IPS-18c (cell line): ENCODE measurements at regions not wholly inside any gene's neighbourhood (a gene's known extent, or its start where the extent isn't known, plus 50 kb on each side); places are given as distances from the start of the nearest gene placed in this dataset.
"Not testable (repeated sequence)": the region's sequence is repeated elsewhere in the genome, so short reads cannot be mapped to it uniquely, and the experiment has no call there.

Experiments
- H3K4me3 ChIP-seq: 2 replicates; pipeline ENCODE4 v1.7.0; 2013; ENCODE audit warnings: low read depth, mild to moderate bottlenecking, low read length, moderate library complexity; ENCODE audit not compliant: insufficient read depth
- H3K9me3 ChIP-seq: one replicate; pipeline ENCODE4 v1.6.1; 2013; ENCODE audit warnings: mild to moderate bottlenecking, low read length, moderate library complexity; ENCODE audit not compliant: control insufficient read depth, insufficient read depth

GRCh38 chr4:126761947-126762662 lies 870.7 kb upstream of the INTU start:
- no peak overlapping the region for H3K4me3 ChIP-seq
- H3K9me3 ChIP-seq: no peaks in the 10 kb centered on the region

- H3K4me3 ChIP-seq: no peak overlapping the region
- H3K9me3 ChIP-seq: no peaks in the 10 kb centered on the region
Observed at GRCh38 chr4:126762663-126763247, 870.0 kb upstream of the INTU start.

- H3K4me3 ChIP-seq: no peak overlapping the region
- H3K9me3 ChIP-seq: no peaks in the 10 kb centered on the region
Observed at GRCh38 chr4:126766241-126766640, 866.5 kb upstream of the INTU start.

- Histone ChIP-seq H3K4me3 (no peak overlapping the region), H3K9me3 (no peaks in the 10 kb centered on the region)
Observed at GRCh38 chr4:126768338-126768737, 864.4 kb upstream of the INTU start.

GRCh38 chr4:126770811-126771553 lies 861.8 kb upstream of the INTU start:
- H3K9me3 ChIP-seq: not testable (repeated sequence)

GRCh38 chr4:126771618-126772017 lies 861.1 kb upstream of the INTU start:
- H3K4me3 ChIP-seq, H3K9me3 ChIP-seq: not testable (repeated sequence)

More at GRCh38 chr4:126770811-126771553, 861.8 kb upstream of the INTU start:
- H3K4me3 ChIP-seq: not testable (repeated sequence)

GRCh38 chr4:126772662-126773061 lies 860.1 kb upstream of the INTU start:
- no peak overlapping the region for H3K4me3 ChIP-seq
- no peaks in the 10 kb centered on the region for H3K9me3 ChIP-seq

- H3K4me3 ChIP-seq: no peak overlapping the region
- H3K9me3 ChIP-seq: no peaks in the 10 kb centered on the region
Observed at GRCh38 chr4:126775485-126776106, 857.2 kb upstream of the INTU start.

GRCh38 chr4:126776361-126776760 lies 856.4 kb upstream of the INTU start:
- H3K9me3 ChIP-seq: no peaks in the 10 kb centered on the region
- H3K4me3 ChIP-seq: no peak overlapping the region

- Histone ChIP-seq H3K9me3 (no peaks in the 10 kb centered on the region), H3K4me3 (no peak overlapping the region)
Observed at GRCh38 chr4:126777649-126778048, 855.1 kb upstream of the INTU start.

- Histone ChIP-seq H3K4me3 (no peak overlapping the region), H3K9me3 (no peaks in the 10 kb centered on the region)
Observed at GRCh38 chr4:126778348-126778747, 854.4 kb upstream of the INTU start.

GRCh38 chr4:126779001-126779400 lies 853.8 kb upstream of the INTU start:
- Histone ChIP-seq H3K9me3 (no peaks in the 10 kb centered on the region), H3K4me3 (no peak overlapping the region)

- no peak overlapping the region for H3K4me3 ChIP-seq
- no peaks in the 10 kb centered on the region for H3K9me3 ChIP-seq
Observed at GRCh38 chr4:126779436-126780166, 853.2 kb upstream of the INTU start.

GRCh38 chr4:126783191-126783590 lies 849.6 kb upstream of the INTU start:
- H3K9me3 ChIP-seq: no peaks in the 10 kb centered on the region
- H3K4me3 ChIP-seq: no peak overlapping the region

- Histone ChIP-seq H3K9me3 (no peaks in the 10 kb centered on the region), H3K4me3 (no peak overlapping the region)
Observed at GRCh38 chr4:126784966-126785580, 847.7 kb upstream of the INTU start.

GRCh38 chr4:126790633-126791032 lies 842.1 kb upstream of the INTU start:
- Histone ChIP-seq H3K9me3 (no peaks in the 10 kb centered on the region), H3K4me3 (no peak overlapping the region)

GRCh38 chr4:126794363-126794762 lies 838.4 kb upstream of the INTU start:
- no peaks in the 10 kb centered on the region for H3K9me3 ChIP-seq
- H3K4me3 ChIP-seq: no peak overlapping the region
